Osteoblast (primary cell): ENCODE measurements at regions not wholly inside any gene's neighbourhood (a gene's known extent, or its start where the extent isn't known, plus 50 kb on each side); places are given as distances from the start of the nearest gene placed in this dataset.

Experiments
- DNase-seq: peaks from one replicate; pipeline ENCODE4 v3.0.0; 2011; ENCODE audit warnings: low spot score, mixed read lengths; ENCODE audit not compliant: insufficient read length; ENCODE audit errors: missing footprints
- H2AFZ ChIP-seq: 2 replicates; pipeline ENCODE4 v1.6.0; 2011; ENCODE audit warnings: mild to moderate bottlenecking, low read length
- H3K27ac ChIP-seq: 2 replicates; pipeline ENCODE4 v1.5.1; 2011; ENCODE audit warnings: mild to moderate bottlenecking, low read depth, low read length, moderate library complexity
- H3K27me3 ChIP-seq: 2 replicates; pipeline ENCODE4 v1.6.0; 2012; ENCODE audit warnings: mild to moderate bottlenecking, control low read depth, inconsistent platforms, low read length, moderate library complexity; ENCODE audit not compliant: insufficient read depth
- H3K36me3 ChIP-seq: 2 replicates; pipeline ENCODE4 v1.5.1; 2011; ENCODE audit warnings: mild to moderate bottlenecking, low read length, control low read depth, moderate library complexity; ENCODE audit not compliant: insufficient read depth
- H3K4me1 ChIP-seq: 2 replicates; pipeline ENCODE4 v1.5.1; 2011; ENCODE audit warnings: mild to moderate bottlenecking, low read length, control low read depth, moderate library complexity; ENCODE audit not compliant: insufficient read depth
- H3K4me2 ChIP-seq: 2 replicates; pipeline ENCODE4 v1.6.0; 2011; ENCODE audit warnings: mild to moderate bottlenecking, low read length; ENCODE audit not compliant: insufficient read depth
- H3K4me3 ChIP-seq: fragments of 200-600 bp; sonication (generic); 3 replicates; pipeline ENCODE4 v1.5.1; 2012; ENCODE audit warnings: mild to moderate bottlenecking, low read length, inconsistent platforms; ENCODE audit not compliant: insufficient read depth
- H3K79me2 ChIP-seq: 2 replicates; pipeline ENCODE4 v1.6.0; 2012; ENCODE audit warnings: mild to moderate bottlenecking, low read length, control low read depth, inconsistent platforms; ENCODE audit not compliant: insufficient read depth
- H3K9me3 ChIP-seq: 2 replicates; pipeline ENCODE4 v1.5.1; 2011; ENCODE audit warnings: low read depth, low read length, control low read depth
- H4K20me1 ChIP-seq: 2 replicates; pipeline ENCODE4 v1.6.0; 2012; ENCODE audit warnings: mild to moderate bottlenecking, low read length, control low read depth; ENCODE audit not compliant: insufficient read depth
- TF ChIP-seq, protein P1 (sequence below): IDR thresholded peaks from 2 replicates; pipeline ENCODE4 v1.5.1; 2011; ENCODE audit warnings: mild to moderate bottlenecking, low read depth, low read length, moderate library complexity; ENCODE audit errors: extremely low read depth

DNA sequence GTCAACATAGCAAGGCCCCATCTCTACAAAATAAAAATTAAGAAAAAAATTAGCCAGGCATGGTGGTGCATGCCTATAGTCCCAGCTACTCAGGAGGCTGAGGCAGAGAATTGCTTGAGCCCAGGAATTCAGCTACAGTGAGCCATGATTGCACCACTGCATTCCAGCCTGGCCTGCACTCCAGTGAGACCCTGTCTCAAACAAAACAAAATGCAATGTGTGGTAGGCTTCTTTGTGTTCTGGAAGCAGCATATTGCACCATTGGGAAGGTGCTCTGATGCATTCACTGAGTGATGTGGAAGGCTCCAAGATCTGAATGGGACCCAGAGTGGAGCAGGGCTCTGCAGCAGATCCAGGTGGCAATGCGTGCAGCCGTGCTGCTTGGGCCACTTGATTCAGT lies 99.6 kb upstream of the COG2 start:
- H3K27me3 ChIP-seq = peaks cover 21% of the 10 kb centered on the region
- H3K4me3 ChIP-seq = no peak overlapping the region
- no peak for DNase-seq
- H3K27ac ChIP-seq = no peak overlapping the region
- H3K9me3 ChIP-seq = no peaks in the 10 kb centered on the region
- H3K4me1 ChIP-seq = peaks cover 3% of the 10 kb centered on the region
- no peaks in the 10 kb centered on the region for H3K36me3 ChIP-seq
- no peaks in the 10 kb centered on the region for H4K20me1 ChIP-seq
- TF ChIP-seq, protein P1, sequence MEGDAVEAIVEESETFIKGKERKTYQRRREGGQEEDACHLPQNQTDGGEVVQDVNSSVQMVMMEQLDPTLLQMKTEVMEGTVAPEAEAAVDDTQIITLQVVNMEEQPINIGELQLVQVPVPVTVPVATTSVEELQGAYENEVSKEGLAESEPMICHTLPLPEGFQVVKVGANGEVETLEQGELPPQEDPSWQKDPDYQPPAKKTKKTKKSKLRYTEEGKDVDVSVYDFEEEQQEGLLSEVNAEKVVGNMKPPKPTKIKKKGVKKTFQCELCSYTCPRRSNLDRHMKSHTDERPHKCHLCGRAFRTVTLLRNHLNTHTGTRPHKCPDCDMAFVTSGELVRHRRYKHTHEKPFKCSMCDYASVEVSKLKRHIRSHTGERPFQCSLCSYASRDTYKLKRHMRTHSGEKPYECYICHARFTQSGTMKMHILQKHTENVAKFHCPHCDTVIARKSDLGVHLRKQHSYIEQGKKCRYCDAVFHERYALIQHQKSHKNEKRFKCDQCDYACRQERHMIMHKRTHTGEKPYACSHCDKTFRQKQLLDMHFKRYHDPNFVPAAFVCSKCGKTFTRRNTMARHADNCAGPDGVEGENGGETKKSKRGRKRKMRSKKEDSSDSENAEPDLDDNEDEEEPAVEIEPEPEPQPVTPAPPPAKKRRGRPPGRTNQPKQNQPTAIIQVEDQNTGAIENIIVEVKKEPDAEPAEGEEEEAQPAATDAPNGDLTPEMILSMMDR = no peak
- no peak overlapping the region for H3K4me2 ChIP-seq
- H3K79me2 ChIP-seq = no peaks in the 10 kb centered on the region
- H2AFZ ChIP-seq = no peak overlapping the region

DNA sequence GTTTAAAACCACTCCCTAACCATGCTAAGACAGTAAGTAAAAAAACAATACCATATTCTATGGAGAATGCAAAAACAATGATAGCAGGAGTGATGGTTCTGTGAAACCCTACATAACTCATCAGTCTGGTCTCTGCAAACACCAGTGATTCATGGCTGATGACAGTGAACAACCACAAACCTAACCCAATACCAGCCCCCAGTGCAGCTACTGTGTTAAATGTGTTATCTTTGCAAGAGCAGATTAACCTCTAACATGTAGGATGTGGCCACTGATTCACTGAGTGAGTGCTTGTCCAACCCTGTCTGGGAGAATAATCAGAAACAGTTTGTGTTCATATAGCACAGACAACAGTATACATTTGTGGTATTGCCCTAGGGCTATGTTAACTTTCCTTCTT lies 100.2 kb upstream of the COG2 start:
- Histone ChIP-seq H3K4me2 (no peak overlapping the region), H3K9me3 (no peaks in the 10 kb centered on the region), H3K27me3 (peaks cover 21% of the 10 kb centered on the region), H3K79me2 (no peaks in the 10 kb centered on the region), H3K36me3 (no peaks in the 10 kb centered on the region), H4K20me1 (no peaks in the 10 kb centered on the region), H3K27ac (no peak overlapping the region), H3K4me1 (peaks cover 3% of the 10 kb centered on the region), H2AFZ (no peak overlapping the region), H3K4me3 (no peak overlapping the region)
- TF ChIP-seq, protein P1 = no peak
- no peak for DNase-seq

DNA sequence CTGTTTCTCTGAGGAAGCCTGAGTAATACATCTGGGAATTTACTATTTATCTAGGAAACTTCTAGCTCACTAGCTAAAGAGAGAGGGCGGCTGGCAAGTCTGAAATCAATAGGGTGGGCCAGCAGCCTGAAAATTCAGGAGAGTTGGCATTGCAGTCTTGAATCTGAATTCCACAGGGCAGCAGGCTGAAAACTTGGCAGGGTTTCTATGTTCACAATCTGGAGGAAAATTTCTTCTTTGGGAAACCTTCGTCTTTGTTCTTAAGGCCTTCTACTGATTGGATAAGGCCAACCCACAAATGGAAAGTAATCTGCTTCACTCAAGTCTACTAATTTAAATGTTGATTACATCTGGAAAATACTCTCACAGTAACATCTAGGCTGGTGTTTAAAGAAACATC lies 101.0 kb upstream of the COG2 start:
- Histone ChIP-seq H3K27ac (no peak overlapping the region), H3K4me1 (peaks cover 3% of the 10 kb centered on the region), H2AFZ (no peak overlapping the region), H4K20me1 (no peaks in the 10 kb centered on the region), H3K9me3 (no peaks in the 10 kb centered on the region), H3K4me3 (no peak overlapping the region), H3K36me3 (no peaks in the 10 kb centered on the region), H3K4me2 (no peak overlapping the region), H3K27me3 (peaks cover 19% of the 10 kb centered on the region), H3K79me2 (no peaks in the 10 kb centered on the region)
- DNase-seq = no peak
- TF ChIP-seq, protein P1 = no peak

DNA sequence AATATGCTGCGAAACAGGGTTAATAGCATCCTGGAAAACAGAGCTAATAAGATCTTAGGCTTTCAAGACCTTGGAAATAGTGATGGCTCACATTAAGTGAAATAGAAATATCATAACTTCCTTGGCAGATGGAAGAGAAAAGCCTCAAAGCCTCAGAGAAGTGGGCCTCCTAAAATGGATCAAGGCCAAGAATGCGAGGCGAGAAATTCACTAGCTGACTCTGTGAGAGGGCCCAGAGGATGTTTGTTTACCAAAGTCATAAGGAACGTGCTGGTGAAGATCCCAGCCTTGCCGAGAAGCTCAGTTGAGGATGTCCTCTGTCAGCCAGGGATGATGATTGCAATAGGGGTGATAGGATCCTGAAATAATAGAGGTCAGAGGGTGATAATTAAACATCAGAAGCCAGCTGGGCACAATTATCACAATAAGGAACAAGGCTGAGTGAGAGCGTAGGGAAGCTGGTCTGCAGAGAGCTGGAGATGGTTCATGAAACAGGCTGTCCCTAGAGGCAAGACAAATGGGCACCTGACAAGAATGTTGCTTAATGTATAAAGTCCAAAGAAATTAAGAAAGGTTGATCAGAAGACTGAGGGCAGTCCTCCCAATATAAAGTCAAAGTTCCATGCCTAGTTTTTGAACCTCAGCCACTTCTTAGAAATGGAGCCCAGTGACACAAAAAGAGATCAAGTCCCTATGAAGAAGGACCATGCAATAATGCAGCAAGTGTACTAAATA lies 101.7 kb upstream of the COG2 start:
- Histone ChIP-seq H3K79me2 (no peaks in the 10 kb centered on the region), H3K4me2 (no peak overlapping the region), H3K4me1 (peaks cover 3% of the 10 kb centered on the region), H3K27me3 (peaks cover 17% of the 10 kb centered on the region), H2AFZ (no peak overlapping the region), H4K20me1 (no peaks in the 10 kb centered on the region), H3K36me3 (no peaks in the 10 kb centered on the region), H3K4me3 (no peak overlapping the region), H3K27ac (no peak overlapping the region), H3K9me3 (no peaks in the 10 kb centered on the region)
- TF ChIP-seq, protein P1 = no peak
- DNase-seq = no peak
